ENCODE measurements at regions not wholly inside any gene's neighbourhood (a gene's known extent, or its start where the extent isn't known, plus 50 kb on each side); places are given as distances from the start of the nearest gene placed in this dataset.
"Not testable (repeated sequence)": the region's sequence is repeated elsewhere in the genome, so short reads cannot be mapped to it uniquely, and the experiment has no call there.

- DNase-seq, result no peak
Observed at GRCh38 chr2:375270-375955, 87.5 kb upstream of the ALKAL2 start.

GRCh38 chr2:368386-368785, 80.5 kb upstream of the ALKAL2 start:
- DNase-seq, result no peak

DNA sequence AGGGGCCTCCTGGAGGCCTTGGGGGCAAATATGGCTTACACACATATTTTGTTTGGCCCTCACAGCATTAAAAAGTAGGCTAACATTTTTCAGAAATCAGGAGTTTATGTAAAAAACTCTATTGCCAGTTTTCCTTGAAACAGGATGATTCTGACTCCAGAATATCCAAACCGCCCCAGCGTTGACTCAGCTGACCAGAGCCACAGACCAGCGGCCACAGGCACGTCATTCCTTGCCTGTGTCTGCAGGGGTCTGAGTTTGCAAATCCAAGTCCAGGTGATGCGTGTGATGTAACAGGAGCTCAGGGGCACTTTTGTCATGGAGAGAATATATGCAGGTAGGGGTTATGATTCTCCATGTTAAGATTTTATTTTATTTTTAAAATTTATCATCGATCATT, 79.4 kb upstream of the ALKAL2 start:
- no peak for DNase-seq

GRCh38 chr2:366706-367105, 78.8 kb upstream of the ALKAL2 start:
- no peak for DNase-seq

- DNase-seq, result no peak
Observed at GRCh38 chr2:365367-366275, 77.7 kb upstream of the ALKAL2 start.

DNA sequence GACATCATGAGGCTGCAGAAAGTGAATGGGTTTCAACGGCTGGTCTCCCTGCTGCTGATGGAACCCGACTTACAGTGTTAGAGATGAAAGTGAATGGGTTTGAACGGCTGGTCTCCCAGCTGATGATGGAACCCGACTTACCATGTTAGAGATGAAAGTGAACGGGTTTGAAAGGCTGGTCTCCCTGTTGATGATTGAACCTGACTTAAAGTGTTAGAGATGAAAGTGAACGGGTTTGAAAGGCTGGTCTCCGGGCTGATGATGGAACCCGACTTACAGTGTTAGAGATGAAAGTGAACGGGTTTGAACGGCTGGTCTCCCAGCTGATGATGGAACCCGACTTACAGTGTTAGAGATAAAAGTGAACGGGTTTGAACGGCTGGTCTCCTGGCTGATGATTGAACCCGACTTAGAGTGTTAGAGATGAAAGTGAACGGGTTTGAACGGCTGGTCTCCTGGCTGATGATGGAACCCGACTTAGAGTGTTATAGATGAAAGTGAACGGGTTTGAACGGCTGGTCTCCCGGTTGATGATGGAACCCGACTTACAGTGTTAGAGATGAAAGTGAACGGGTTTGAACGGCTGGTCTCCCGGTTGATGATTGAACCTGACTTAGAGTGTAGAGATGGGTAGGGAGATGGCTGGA, 76.1 kb upstream of the ALKAL2 start:
- DNase-seq, result no peak

- no peak for DNase-seq
Observed at GRCh38 chr2:362924-363323, 75.0 kb upstream of the ALKAL2 start.

GRCh38 chr2:360124-360523, 72.2 kb upstream of the ALKAL2 start:
- no peak for DNase-seq

- DNase-seq, result no peak
Observed at GRCh38 chr2:359047-359446, 71.2 kb upstream of the ALKAL2 start.

DNA sequence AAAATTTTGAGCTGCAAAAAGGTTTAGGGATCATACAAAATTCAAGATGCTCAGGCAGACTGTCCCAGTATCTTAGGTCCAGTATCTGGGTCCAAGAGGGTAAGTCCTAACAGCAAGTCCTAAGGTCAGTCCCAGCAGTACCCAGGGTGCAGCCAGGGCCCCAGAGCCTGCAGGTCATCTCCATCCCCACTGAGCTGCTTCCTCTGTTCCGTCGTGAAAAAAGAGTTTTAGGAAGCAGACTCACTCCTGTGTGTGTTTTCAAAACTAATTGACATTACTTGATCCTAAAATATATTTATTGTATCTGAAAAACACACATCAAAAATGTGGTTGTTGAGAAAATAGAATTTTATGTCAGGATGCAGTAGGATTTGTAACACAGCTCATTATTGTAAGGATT, 69.9 kb upstream of the ALKAL2 start:
- no peak for DNase-seq

- DNase-seq, result not testable (repeated sequence)
Observed at GRCh38 chr2:356304-356703, 68.4 kb upstream of the ALKAL2 start.

DNA sequence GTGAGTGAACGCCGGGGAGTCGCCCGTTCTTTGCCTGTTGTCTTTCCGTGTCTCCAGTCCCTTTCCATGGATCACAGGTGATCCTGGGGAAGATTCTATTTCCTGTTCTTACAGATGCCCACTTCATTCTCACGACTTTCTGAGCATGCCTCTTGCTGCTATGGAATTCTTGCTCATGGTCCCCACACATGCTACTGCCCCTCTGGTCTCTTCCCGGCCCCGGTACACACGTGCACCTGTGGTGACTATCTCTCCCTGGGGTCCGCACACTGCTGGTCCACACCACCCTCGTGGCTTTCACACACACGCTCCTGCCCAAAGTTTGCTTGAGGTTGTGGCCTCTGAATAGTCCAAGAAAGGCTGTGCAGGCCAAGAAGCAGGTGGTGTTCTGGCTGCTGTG, 67.9 kb upstream of the ALKAL2 start:
- DNase-seq, result no peak

- no peak for DNase-seq
Observed at GRCh38 chr2:352696-353095, 64.8 kb upstream of the ALKAL2 start.

DNA sequence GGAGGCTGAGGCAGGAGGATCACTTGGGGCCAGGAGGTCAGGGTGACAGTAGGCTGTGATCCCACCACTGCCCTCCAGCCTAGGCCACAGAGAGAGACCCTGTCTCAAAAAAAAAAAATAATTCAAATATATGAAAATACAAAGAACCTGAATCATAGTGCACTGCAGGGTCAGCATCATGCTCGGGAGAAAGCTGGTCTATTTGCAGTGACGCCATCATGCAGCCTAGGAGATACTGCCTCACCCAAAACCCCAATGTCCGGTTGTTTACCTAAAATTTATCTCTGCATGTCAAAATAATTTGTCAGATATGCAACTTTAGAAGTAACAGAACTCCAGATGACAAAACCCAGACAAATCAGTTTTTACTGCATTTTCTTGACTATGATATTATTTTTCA, 61.5 kb upstream of the ALKAL2 start:
- DNase-seq, result no peak

DNA sequence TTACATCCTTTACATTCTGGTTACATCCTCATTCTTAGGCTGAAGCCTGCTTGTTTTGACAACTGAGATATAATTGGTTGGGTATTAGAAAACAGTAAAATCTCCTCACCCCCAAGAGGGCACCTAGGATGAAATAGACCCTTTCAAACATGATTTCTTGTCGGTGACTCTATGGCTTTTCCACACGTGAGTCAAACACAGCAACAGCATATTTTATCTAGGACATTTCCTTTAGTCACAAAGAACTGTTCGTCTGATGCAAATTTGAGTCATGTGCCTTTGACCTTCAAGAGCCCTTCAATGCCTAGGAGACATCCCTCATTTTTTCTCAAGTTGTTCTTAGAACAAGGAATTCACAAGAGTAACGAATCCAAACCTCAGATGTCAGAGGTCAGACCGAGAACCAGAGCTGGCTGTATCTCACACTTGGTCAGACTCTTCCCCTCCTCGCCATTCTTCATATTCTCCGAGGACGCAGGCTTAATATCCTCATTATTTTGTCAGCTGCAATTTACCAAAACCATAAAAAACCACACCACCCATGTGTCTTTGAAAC, 60.5 kb upstream of the ALKAL2 start:
- no peak for DNase-seq

GRCh38 chr2:344811-345210, 56.9 kb upstream of the ALKAL2 start:
- DNase-seq, result no peak

GRCh38 chr2:343355-343754, 55.5 kb upstream of the ALKAL2 start:
- DNase-seq, result no peak

DNA sequence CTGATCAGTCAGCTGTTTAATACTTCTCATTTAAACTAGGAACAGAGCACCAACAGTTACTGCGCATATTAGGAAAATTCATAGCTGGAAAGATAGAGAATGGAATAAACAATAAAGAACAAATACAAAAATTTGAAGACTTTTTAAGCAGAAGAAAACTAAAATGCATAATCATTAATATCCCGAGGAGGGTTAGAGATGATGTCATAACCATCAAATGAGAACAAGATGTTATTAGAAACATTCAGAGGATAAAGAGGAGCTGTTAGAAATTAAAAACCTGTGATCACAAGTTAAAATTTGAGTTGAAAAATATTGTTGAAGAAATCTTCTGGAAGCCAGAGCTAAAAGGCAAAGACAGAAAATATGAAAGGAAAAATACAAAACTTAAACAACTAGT, 54.0 kb upstream of the ALKAL2 start:
- DNase-seq, result no peak

GRCh38 chr2:341017-341542, 53.2 kb upstream of the ALKAL2 start:
- peak; percentile 36 for DNase-seq
